ENCODE measurements at regions not wholly inside any gene's neighbourhood (a gene's known extent, or its start where the extent isn't known, plus 50 kb on each side); places are given as distances from the start of the nearest gene placed in this dataset.

DNA sequence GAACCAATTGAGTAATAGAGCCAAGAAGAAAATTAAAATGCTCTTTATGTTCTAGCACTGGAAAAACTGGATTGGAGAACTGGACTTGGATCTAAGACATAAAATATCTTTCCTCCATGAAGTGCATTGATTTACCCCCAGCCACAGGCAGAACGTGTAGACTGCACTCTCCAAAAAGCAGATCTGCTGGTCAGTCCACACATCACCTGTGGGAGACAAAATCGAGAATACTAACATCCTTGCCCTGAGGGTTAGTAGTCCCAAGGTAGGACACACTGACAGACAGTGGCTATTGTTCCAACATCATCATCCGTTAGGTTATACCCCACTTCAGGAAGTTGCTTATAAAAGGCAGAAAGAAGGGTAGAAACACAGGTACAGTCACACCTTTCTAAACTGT is 257.1 kb upstream of the STT3B start:
- Histone ChIP-seq H3K36me3 (ENCODE audit: control insufficient read depth, insufficient read depth, low read length) (no peaks in the 10 kb centered on the region), H3K27me3 (ENCODE audit: control insufficient read depth, insufficient read depth, low read length) (no peaks in the 10 kb centered on the region), H3K9me3 (ENCODE audit: control insufficient read depth, low read length) (no peaks in the 10 kb centered on the region), H3K4me2 (ENCODE audit: low read length) (no peak overlapping the region), H2AFZ (no peak overlapping the region), H3K9ac (no peak overlapping the region), H3K79me2 (no peaks in the 10 kb centered on the region), H3K27ac (no peak overlapping the region), H3K4me1 (no peaks in the 10 kb centered on the region), H3K4me3 (ENCODE audit: low read depth, low read length) (no peak overlapping the region)
- TF ChIP-seq, protein P1, sequence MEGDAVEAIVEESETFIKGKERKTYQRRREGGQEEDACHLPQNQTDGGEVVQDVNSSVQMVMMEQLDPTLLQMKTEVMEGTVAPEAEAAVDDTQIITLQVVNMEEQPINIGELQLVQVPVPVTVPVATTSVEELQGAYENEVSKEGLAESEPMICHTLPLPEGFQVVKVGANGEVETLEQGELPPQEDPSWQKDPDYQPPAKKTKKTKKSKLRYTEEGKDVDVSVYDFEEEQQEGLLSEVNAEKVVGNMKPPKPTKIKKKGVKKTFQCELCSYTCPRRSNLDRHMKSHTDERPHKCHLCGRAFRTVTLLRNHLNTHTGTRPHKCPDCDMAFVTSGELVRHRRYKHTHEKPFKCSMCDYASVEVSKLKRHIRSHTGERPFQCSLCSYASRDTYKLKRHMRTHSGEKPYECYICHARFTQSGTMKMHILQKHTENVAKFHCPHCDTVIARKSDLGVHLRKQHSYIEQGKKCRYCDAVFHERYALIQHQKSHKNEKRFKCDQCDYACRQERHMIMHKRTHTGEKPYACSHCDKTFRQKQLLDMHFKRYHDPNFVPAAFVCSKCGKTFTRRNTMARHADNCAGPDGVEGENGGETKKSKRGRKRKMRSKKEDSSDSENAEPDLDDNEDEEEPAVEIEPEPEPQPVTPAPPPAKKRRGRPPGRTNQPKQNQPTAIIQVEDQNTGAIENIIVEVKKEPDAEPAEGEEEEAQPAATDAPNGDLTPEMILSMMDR (IDR thresholded peaks at IDR 0.05), result no peak

DNA sequence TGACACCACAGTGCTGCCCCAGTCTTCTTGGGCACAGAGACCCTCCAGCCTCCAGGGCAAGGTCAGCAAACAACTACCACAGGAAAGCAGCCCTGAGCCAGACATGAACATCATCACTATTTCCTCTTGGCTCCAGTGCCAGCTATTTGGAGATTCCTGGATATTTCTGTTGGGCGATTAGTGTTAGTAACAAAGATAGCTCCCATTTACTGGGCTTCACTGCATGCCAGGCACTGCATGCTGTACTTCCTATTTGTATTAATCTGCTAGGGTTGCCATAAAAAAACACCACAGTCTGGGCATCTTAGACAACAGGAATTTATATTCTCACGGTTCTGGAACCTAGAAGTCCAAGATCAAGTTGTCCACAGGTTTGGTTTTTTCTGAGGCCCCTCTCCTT is 255.1 kb upstream of the STT3B start:
- no peak overlapping the region for H3K4me2 ChIP-seq (ENCODE audit: low read length)
- no peak overlapping the region for H3K9ac ChIP-seq
- H3K9me3 ChIP-seq (ENCODE audit: control insufficient read depth, low read length), result no peaks in the 10 kb centered on the region
- no peak overlapping the region for H3K4me3 ChIP-seq (ENCODE audit: low read depth, low read length)
- TF ChIP-seq, protein P1 (IDR thresholded peaks at IDR 0.05), result no peak
- H3K79me2 ChIP-seq, result no peaks in the 10 kb centered on the region
- no peak overlapping the region for H2AFZ ChIP-seq
- H3K27ac ChIP-seq, result peak overlapping the region; percentile 52
- no peaks in the 10 kb centered on the region for H3K4me1 ChIP-seq
- H3K27me3 ChIP-seq (ENCODE audit: control insufficient read depth, insufficient read depth, low read length), result no peaks in the 10 kb centered on the region
- no peaks in the 10 kb centered on the region for H3K36me3 ChIP-seq (ENCODE audit: control insufficient read depth, insufficient read depth, low read length)

DNA sequence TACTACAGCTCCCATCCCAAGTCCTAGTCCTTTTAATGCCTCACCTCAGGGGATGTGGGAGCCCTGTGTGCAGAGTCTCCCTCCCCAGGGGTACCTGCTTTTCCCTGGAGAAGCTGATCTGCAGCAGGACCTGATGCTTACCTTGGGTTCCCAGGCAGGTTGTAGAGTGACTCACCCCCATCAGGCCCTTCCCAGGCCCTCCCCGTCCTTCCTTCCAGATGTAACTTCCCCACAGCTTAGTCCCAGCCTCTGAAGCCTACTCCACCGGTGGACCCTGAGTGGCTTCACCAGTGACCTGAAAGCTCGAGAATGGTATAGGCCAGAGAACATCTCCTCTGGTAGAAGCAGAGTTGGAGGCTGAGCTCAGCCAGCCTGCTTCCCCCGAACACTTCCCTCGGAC is 254.2 kb upstream of the STT3B start:
- H3K4me3 ChIP-seq (ENCODE audit: low read depth, low read length), result no peak overlapping the region
- TF ChIP-seq, protein P1 (IDR thresholded peaks at IDR 0.05), result no peak
- H3K79me2 ChIP-seq, result no peaks in the 10 kb centered on the region
- no peaks in the 10 kb centered on the region for H3K9me3 ChIP-seq (ENCODE audit: control insufficient read depth, low read length)
- H3K4me2 ChIP-seq (ENCODE audit: low read length), result no peak overlapping the region
- no peaks in the 10 kb centered on the region for H3K36me3 ChIP-seq (ENCODE audit: control insufficient read depth, insufficient read depth, low read length)
- H3K27me3 ChIP-seq (ENCODE audit: control insufficient read depth, insufficient read depth, low read length), result no peaks in the 10 kb centered on the region
- no peak overlapping the region for H3K9ac ChIP-seq
- H3K4me1 ChIP-seq, result no peaks in the 10 kb centered on the region
- no peak overlapping the region for H3K27ac ChIP-seq
- H2AFZ ChIP-seq, result no peak overlapping the region

DNA sequence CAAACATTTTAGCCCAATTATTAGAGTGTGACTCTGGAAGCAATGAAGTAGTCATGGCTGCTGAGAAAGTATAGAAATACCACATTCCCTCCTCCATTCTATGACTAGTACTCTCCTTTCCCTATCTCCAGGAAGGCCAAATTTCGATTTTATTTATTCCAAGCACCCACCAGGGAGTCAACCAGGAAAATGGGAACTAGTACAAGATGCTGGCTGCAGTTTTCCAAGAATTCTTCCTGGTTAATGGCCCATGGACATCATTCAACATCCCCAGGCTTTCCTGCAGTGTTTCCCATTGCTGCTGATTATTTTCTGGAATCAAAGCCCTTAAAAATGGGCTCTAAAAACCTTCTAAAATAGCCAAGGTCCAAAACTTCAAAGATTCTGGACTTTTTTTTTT is 247.9 kb upstream of the STT3B start:
- H3K36me3 ChIP-seq (ENCODE audit: control insufficient read depth, insufficient read depth, low read length), result no peaks in the 10 kb centered on the region
- TF ChIP-seq, protein P1 (IDR thresholded peaks at IDR 0.05), result no peak
- H3K27me3 ChIP-seq (ENCODE audit: control insufficient read depth, insufficient read depth, low read length), result no peaks in the 10 kb centered on the region
- no peaks in the 10 kb centered on the region for H3K79me2 ChIP-seq
- H3K4me3 ChIP-seq (ENCODE audit: low read depth, low read length), result no peak overlapping the region
- no peak overlapping the region for H3K9ac ChIP-seq
- no peak overlapping the region for H3K27ac ChIP-seq
- H3K4me1 ChIP-seq, result no peaks in the 10 kb centered on the region
- no peak overlapping the region for H3K4me2 ChIP-seq (ENCODE audit: low read length)
- H2AFZ ChIP-seq, result no peak overlapping the region
- no peaks in the 10 kb centered on the region for H3K9me3 ChIP-seq (ENCODE audit: control insufficient read depth, low read length)

DNA sequence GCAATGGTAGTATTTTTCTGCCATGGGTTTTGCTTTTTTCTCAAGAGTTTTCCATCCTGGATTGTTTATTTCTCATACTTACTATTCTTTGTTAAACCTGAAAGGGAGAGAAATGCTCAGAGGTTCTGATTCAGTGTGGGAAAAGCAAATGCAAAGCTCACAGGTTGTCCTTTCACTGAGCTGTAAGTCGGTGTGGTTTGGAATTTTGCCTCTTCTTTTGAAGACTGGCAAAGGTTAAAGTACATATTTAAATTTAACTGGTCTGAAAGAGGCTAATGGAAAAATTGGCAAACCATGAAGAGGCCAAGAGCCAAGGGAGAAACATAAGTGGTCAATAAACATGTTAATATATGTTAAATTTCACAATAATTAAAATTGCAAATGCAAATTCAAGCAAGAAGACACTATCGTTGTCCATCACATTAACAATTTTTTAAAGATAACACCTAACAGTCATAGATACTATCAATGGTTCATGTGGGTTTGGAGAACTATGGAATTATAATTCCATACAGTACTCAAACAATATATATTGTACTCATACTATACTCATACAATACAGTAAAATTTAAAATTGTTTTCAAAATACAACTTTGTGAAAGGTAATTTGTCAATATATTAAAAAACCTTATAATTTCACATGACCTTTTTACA is 246.8 kb upstream of the STT3B start:
- no peaks in the 10 kb centered on the region for H3K36me3 ChIP-seq (ENCODE audit: control insufficient read depth, insufficient read depth, low read length)
- no peaks in the 10 kb centered on the region for H3K27me3 ChIP-seq (ENCODE audit: control insufficient read depth, insufficient read depth, low read length)
- H3K4me3 ChIP-seq (ENCODE audit: low read depth, low read length), result no peak overlapping the region
- no peaks in the 10 kb centered on the region for H3K9me3 ChIP-seq (ENCODE audit: control insufficient read depth, low read length)
- H3K4me2 ChIP-seq (ENCODE audit: low read length), result no peak overlapping the region
- H3K27ac ChIP-seq, result no peak overlapping the region
- no peaks in the 10 kb centered on the region for H3K79me2 ChIP-seq
- no peak overlapping the region for H2AFZ ChIP-seq
- TF ChIP-seq, protein P1 (IDR thresholded peaks at IDR 0.05), result no peak
- H3K9ac ChIP-seq, result no peak overlapping the region
- no peaks in the 10 kb centered on the region for H3K4me1 ChIP-seq

Data from parathyroid adenoma (tissue), 2 donors.